ENCODE measurements at regions not wholly inside any gene's neighbourhood (a gene's known extent, or its start where the extent isn't known, plus 50 kb on each side); places are given as distances from the start of the nearest gene placed in this dataset.

GRCh38 chr1:103194984-103195383 is 86.7 kb upstream of the COL11A1 start:
- Histone ChIP-seq H3K4me1 (no peaks in the 10 kb centered on the region), H3K9me3 (no peaks in the 10 kb centered on the region), H3K4me3 (no peak overlapping the region), H3K36me3 (no peaks in the 10 kb centered on the region), H3K27ac (no peak overlapping the region), H3K27me3 (replicated peaks in 1 of 7) (no peaks in the 10 kb centered on the region)
- intact Hi-C loops (cut with DNase I; ENCODE audit: low total_unique reads) = no loop called here
- TF ChIP-seq POLR2AphosphoS5 (IDR thresholded peaks at IDR 0.05) = no peak
- no peak for TF ChIP-seq POLR2A (IDR thresholded peaks at IDR 0.05)
- TF ChIP-seq CTCF (IDR thresholded peaks at IDR 0.05 in 8 of 11, conservative IDR thresholded peaks at IDR 0.05 in 3 of 11) = no peak
- DNase-seq = no peak
- WGBS, 5 donors = 66 to 77% (median 70%) methylated on average over 4 of the region's 4 CpGs

- DNase-seq = no peak
- H3K4me3 ChIP-seq = no peak overlapping the region
- TF ChIP-seq POLR2A (IDR thresholded peaks at IDR 0.05) (no peak), POLR2AphosphoS5 (IDR thresholded peaks at IDR 0.05) (no peak), CTCF (IDR thresholded peaks at IDR 0.05 in 8 of 11, conservative IDR thresholded peaks at IDR 0.05 in 3 of 11) (no peak)
- no peaks in the 10 kb centered on the region for H3K9me3 ChIP-seq
- intact Hi-C loops (cut with DNase I; ENCODE audit: low total_unique reads) = no loop called here
- no peak overlapping the region for H3K27ac ChIP-seq
- H3K36me3 ChIP-seq = no peaks in the 10 kb centered on the region
- H3K27me3 ChIP-seq (replicated peaks in 1 of 7) = no peaks in the 10 kb centered on the region
- H3K4me1 ChIP-seq = no peaks in the 10 kb centered on the region
These were observed 85.7 kb upstream of the COL11A1 start for GRCh38 chr1:103194060-103194459.

DNA sequence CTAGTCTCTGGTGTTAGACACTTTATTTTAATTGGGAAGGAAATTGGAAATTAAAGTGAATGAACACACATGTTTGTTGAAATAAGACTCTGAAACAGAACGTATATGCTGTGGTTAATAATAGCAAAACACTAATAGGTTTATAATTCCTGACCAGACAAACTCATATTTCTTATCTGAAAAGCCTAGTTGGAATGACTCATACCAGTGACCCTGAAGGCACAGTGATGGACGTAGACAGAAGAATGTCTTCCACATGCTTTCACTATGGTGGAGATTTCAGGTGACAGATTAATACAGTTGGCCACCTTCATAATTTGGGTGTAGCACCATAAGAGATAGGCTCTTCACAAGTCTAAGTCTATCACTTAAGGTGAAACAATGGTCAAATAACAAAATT is 83.0 kb upstream of the COL11A1 start:
- DNase-seq = no peak
- TF ChIP-seq POLR2AphosphoS5 (IDR thresholded peaks at IDR 0.05) (no peak), CTCF (IDR thresholded peaks at IDR 0.05 in 8 of 11, conservative IDR thresholded peaks at IDR 0.05 in 3 of 11) (no peak), POLR2A (IDR thresholded peaks at IDR 0.05) (no peak)
- no peaks in the 10 kb centered on the region for H3K27me3 ChIP-seq (replicated peaks in 1 of 7)
- no peaks in the 10 kb centered on the region for H3K4me1 ChIP-seq
- H3K36me3 ChIP-seq = no peaks in the 10 kb centered on the region
- 43 to 69% (median 50%) methylated on average over 2 of the region's 2 CpGs for WGBS, 5 donors
- no peaks in the 10 kb centered on the region for H3K9me3 ChIP-seq
- intact Hi-C loops (cut with DNase I; ENCODE audit: low total_unique reads) = no loop called here
- no peak overlapping the region for H3K27ac ChIP-seq
- no peak overlapping the region for H3K4me3 ChIP-seq

GRCh38 chr1:103190766-103191165 is 82.4 kb upstream of the COL11A1 start:
- Histone ChIP-seq H3K4me3 (no peak overlapping the region), H3K4me1 (no peaks in the 10 kb centered on the region), H3K27me3 (replicated peaks in 1 of 7) (no peaks in the 10 kb centered on the region), H3K9me3 (peaks cover 0 to 6% (median 0%) of the 10 kb centered on the region in 8 donors), H3K27ac (no peak overlapping the region), H3K36me3 (no peaks in the 10 kb centered on the region)
- 68 to 80% (median 78%) methylated on average over 2 of the region's 2 CpGs for WGBS, 5 donors
- intact Hi-C loops (cut with DNase I; ENCODE audit: low total_unique reads) = no loop called here
- TF ChIP-seq POLR2AphosphoS5 (IDR thresholded peaks at IDR 0.05) (no peak), POLR2A (IDR thresholded peaks at IDR 0.05) (no peak), CTCF (IDR thresholded peaks at IDR 0.05 in 8 of 11, conservative IDR thresholded peaks at IDR 0.05 in 3 of 11) (no peak)
- no peak for DNase-seq
